HG03521 (cell line): ENCODE measurements at regions not wholly inside any gene's neighbourhood (a gene's known extent, or its start where the extent isn't known, plus 50 kb on each side); places are given as distances from the start of the nearest gene placed in this dataset.
"Not testable (repeated sequence)": the region's sequence is repeated elsewhere in the genome, so short reads cannot be mapped to it uniquely, and the experiment has no call there.

Source experiments
- ATAC-seq: cut with Tn5 transposase; IDR thresholded peaks from one replicate; pipeline ENCODE4 v1.9.1; 2021; ENCODE audit warnings: mild to moderate bottlenecking, moderate library complexity; ENCODE audit not compliant: unreplicated experiment

DNA sequence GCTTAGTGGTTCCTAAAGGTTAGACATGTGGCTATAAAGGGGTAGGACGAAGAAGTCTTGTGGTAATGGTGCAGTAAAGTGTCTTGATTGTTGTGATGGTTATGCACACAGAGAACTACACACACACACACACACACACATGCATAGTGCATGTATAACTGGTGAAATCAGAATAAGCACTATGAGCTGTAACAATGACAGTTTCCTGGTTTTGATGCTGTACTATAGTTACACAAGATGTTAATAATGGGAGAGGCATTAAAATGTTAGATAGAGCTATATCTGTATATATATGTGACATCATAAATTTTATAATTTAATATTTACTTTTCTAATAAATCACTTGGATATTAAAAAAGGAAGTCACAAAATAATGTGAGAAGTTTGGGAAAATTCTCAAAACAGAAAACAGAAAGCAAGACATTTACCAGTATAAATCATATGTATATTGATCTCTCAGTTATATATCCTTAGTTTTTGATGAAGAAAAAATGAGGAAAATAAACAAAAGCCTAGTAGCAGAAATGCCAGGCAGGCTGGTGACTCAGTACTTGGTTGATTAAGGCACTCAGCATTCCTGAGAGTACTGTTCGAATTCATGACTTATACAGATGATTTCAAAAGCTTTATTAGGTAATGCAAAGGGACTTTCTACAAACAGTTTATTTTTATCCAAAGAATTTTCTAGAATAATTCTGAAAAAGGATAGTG is 350.5 kb upstream of the DAB2 start:
- ATAC-seq = no peak

GRCh38 chr5:39774605-39775004 is 349.8 kb upstream of the DAB2 start:
- no peak for ATAC-seq

DNA sequence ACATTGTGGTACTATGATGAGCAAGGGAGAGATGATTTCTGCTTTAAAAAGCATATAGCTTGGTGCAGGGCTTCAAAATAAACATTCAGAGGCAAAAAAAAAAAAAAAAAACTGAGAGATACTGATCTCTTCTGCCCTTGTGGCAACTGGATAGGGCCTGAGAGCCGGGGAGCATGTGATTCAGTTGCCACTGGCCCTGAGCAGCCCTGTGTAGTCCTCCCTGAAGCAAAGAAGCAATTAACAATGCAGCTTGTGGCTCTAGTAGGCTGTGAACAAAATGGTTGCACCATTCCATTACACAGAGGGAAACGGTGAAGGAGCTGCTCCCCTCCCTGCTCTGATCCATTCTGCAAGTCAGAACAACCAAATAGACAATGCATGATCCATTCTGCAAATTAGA is 347.5 kb upstream of the DAB2 start:
- ATAC-seq = no peak

GRCh38 chr5:39767916-39768315 is 343.1 kb upstream of the DAB2 start:
- ATAC-seq = no peak

DNA sequence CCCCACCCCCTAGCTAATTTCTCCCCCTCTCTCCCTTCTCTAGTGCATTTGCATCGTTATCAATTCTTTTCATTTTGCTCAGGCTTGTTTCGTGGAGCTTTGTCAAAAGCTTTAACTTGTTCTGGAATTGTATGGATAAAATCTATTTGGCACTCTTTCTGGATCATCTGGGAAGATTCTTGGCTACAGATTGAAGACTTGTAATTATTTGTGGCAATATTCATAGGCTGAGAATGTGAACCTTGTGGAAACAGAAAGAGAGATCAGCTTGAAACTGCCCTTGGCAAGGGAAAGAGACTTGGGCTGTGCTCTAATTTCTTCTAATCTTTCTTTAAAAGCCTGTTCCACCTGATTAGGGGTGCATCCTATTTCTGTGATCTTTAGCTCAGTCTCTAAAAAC is 340.6 kb upstream of the DAB2 start:
- ATAC-seq = no peak

GRCh38 chr5:39762761-39763160 is 338.0 kb upstream of the DAB2 start:
- ATAC-seq = no peak

DNA sequence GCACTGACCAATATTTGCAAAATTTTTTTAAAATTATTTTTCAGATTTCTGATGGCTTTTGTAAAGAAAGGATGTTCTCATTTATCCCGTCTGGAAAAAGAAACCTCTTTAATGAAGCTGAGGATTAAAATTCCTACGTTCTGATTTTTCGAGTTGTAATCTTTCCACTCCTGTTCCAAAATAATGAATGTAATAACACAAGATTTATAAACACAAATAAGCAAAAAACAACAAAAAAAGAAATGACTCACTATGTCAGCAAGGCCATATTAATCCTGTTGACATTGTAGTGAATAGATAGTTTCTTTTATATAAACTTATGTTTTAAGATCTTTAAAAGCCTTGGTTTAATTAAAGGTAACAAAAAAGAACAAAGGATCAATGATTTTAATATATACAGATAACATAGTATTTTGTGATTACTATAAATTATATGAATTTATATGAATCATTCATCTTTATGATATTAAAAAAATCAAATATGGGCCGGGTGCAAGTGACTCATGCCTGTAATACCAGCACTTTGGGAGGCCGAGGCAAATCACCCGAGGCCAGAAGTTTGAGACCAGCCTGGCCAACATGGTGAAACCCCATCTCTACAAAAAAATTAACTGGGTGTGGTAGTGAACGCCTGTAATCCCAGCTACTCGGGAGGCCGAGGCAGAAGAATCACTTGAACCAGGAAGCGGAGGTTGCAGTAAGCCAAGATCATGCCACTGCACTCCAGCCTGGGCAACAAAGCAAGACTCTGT is 336.6 kb upstream of the DAB2 start:
- no peak for ATAC-seq

DNA sequence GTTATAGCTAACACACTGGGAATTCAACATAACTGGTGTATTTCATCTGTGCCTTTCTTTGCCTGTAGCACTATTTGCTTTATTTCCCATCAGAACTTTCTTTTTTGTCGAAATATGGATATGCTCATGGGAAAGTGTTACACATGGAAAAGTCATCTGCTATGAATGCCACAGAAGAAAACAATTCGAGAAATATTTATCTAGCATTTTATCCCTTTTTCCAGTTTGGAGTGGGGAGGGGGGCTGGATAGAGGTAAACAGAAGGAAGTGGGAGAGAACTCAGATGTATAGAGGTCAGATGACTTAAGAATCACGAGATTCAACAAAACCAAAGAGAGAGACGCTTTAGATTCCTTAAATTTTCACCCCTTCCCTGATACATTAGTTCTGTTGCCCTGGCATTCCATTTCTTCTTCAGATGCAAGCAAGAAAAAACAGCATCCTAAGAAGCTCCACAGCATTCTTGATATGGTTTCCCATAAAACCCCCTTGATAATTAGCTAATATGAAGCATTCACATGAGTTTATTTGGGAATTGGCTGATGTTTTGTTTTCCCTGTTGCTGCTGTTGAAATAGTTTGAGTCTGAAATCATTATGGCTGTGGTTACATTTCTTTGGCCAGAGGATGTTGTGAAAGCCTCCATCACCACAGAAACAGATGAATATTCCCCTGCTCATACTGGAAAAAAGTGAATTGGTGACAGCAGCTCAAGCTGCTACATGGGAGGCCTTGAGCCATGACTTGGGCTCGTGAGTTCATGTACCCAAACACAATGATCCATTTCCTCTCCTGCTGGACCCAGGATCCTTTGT is 335.8 kb upstream of the DAB2 start:
- ATAC-seq = no peak

- no peak for ATAC-seq
Measured at GRCh38 chr5:39759701-39760100, 334.9 kb upstream of the DAB2 start.

- ATAC-seq = no peak
Measured at GRCh38 chr5:39758426-39758825, 333.6 kb upstream of the DAB2 start.

DNA sequence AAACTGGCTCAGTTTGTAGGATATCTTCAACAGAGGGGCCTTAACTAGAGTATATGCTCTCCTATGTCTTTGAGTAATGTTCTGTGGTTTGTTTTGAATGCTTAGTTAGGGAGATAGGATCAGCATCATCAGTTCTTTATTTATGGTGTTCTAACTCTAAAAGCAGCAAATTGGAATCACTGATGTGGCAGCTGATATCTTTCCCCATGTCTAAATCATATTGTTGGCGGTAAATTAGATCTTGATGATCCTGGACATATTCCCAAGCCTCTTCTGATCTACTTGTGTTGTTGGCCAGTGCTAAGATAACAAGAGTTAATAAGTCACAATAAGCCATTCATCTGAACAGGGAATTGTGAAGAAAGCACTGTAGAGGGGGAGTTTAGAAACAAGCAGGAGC is 332.4 kb upstream of the DAB2 start:
- no peak for ATAC-seq

DNA sequence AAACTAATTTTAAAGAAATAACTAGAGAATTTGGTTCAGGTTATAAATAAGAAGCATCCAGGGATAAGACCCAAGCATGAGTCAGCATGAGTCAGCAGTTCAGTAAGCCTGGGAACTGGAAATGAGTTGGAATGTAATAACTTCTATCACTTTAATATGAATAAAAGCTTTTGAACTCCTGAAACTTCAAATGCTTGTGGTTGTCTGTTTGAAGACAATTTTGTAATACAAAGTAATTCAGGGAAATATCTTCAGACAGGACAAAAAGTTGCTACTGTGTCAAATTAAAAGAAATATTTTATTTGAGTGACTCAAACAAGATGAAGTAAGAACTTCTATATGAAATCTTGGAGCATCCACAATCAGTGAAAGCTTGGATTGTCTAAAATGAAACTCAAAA is 331.2 kb upstream of the DAB2 start:
- no peak for ATAC-seq

- no peak for ATAC-seq
Measured at GRCh38 chr5:39755452-39755851, 330.7 kb upstream of the DAB2 start.

- not testable (repeated sequence) for ATAC-seq
Measured at GRCh38 chr5:39753747-39754146, 329.0 kb upstream of the DAB2 start.

DNA sequence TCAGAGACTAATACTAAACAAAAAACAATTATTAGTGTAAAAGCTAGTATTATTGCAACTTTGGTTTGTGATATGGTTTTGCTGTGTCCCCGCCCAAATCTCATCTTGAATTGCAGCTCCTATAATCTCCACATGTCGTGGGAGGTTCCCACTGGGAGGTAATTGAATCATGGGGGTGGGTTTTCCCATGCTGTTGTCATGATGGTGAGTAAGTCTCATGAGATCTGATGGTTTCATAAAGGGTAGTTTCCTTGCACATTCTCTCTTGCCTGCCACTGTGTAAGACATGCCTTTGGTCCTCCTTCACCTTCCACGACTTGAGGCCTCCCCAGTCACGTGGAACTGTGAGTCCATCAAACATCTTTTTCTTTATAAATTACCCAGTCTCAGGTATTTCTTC is 325.9 kb upstream of the DAB2 start:
- ATAC-seq = no peak

DNA sequence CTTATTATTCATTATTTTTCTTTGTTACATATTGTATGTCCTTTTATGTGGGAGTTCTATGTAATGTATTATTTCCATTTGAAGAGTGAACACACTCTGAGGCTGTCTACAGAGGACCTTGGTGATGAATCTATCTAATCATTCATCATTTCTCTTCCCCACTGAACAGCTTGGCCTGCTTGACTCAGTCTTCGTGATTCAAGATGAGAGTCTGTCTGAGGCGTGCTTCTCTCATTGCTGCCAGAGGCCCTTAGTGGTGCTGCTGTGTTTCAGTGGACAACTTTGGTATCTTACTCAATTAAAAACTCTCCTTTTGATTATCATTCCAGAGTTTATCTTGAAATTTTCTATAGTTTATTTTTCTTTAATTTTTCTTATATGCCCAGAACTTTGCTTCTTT is 318.1 kb upstream of the DAB2 start:
- ATAC-seq = no peak

DNA sequence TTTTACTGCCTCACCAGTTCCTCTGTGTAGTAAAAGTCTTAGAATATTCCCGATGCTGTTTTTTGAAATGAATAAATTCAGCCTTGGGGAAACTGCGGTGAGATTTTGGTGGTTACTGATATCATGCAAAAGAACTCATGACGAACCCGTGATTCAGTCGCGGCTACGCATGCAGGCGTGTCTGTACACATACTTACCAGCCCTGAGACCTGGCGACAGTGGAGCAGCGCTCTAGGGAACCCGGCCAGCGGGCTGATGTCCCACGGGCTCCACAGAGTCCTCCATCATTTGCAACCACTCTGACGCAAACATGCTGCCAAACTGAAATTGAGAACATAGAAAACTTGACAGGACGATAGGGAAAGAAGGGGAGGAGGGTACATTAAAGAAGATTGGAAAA is 315.6 kb upstream of the DAB2 start:
- ATAC-seq = no peak

- no peak for ATAC-seq
Measured at GRCh38 chr5:39732166-39732565, 307.4 kb upstream of the DAB2 start.

DNA sequence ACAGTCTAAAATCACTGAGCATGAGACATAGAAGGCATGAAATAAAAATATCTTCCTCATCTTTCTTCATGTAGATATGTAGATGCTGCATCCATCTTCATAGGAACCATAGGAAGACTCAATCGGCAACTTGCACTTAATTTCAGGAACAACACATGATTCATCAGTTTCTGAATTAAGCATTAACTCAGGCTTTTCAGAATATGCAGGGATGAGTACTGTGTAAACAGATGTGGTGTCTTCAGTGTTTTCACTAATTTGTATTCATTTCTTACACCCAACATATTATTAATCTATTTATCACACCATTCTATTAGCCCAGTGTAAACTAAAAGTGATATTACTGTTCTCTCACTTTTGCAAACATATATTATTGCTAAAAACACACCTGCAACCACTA is 305.9 kb upstream of the DAB2 start:
- no peak for ATAC-seq

- no peak for ATAC-seq
Measured at GRCh38 chr5:39730006-39730405, 305.2 kb upstream of the DAB2 start.

- no peak for ATAC-seq
Measured at GRCh38 chr5:39726467-39726866, 301.7 kb upstream of the DAB2 start.

GRCh38 chr5:39721394-39721793 is 296.6 kb upstream of the DAB2 start:
- no peak for ATAC-seq
